ENCODE measurements at regions not wholly inside any gene's neighbourhood (a gene's known extent, or its start where the extent isn't known, plus 50 kb on each side); places are given as distances from the start of the nearest gene placed in this dataset.

GRCh38 chr10:29689001-29689400, 54.2 kb upstream of the SVIL start:
- Mint-ChIP-seq H3K27me3 (ENCODE audit: low read depth) (no peaks in the 10 kb centered on the region), H3K4me1 (peaks cover 63 to 66% of the 10 kb centered on the region in 2 experiments), H3K27ac (peak overlapping the region; percentile 41 to 99 (median 94); a peak in 5 of 7 replicates), H3K36me3 (ENCODE audit: insufficient read depth in 1 of 3, low read depth in 3 of 3) (peaks cover 4 to 19% (median 7%) of the 10 kb centered on the region in 3 experiments; a peak in 5 of 7 replicates), H3K4me3 (no peak overlapping the region), H3K9me3 (no peaks in the 10 kb centered on the region)
- Histone ChIP-seq H3K23ac (ENCODE audit: insufficient read length, low read depth, low read length) (no peak overlapping the region), H3K4me2 (ENCODE audit: insufficient read depth, insufficient read length, low read length) (no peak overlapping the region), H3K27ac (ENCODE audit: insufficient read length, low read depth, low read length) (no peak overlapping the region), H4K20me1 (ENCODE audit: control insufficient read depth, insufficient read depth, insufficient read length) (no peaks in the 10 kb centered on the region), H3K9me3 (ENCODE audit: control insufficient read depth, low read depth, low read length) (no peaks in the 10 kb centered on the region), H3K79me1 (ENCODE audit: insufficient read depth, low read depth, low read length, poor library complexity, severe bottlenecking) (no peaks in the 10 kb centered on the region), H4K91ac (ENCODE audit: insufficient read length, low read depth, low read length) (no peak overlapping the region), H3K23me2 (ENCODE audit: insufficient read length, low read depth, low read length, poor library complexity, severe bottlenecking) (no peaks in the 10 kb centered on the region), H3K79me2 (ENCODE audit: insufficient read depth, low read length) (no peaks in the 10 kb centered on the region), H2BK20ac (ENCODE audit: low read depth, low read length, poor library complexity, severe bottlenecking) (peak overlapping the region; percentile 6), H2BK120ac (ENCODE audit: low read depth, low read length, poor library complexity, severe bottlenecking) (no peak overlapping the region), H3K56ac (ENCODE audit: insufficient read length, low read depth, low read length) (no peak overlapping the region), H4K8ac (replicated peaks; ENCODE audit: insufficient read length, low read depth, low read length) (no peak overlapping the region), H3K18ac (ENCODE audit: insufficient read length, low read depth, low read length) (no peak overlapping the region), H3K27me3 (ENCODE audit: insufficient read depth, low read length) (no peaks in the 10 kb centered on the region), H3T11ph (ENCODE audit: low read length) (no peak overlapping the region), H2BK12ac (ENCODE audit: insufficient read length, low read depth, low read length) (no peak overlapping the region), H2AFZ (ENCODE audit: low read length) (no peak overlapping the region), H2BK5ac (ENCODE audit: insufficient read length, low read length) (no peak overlapping the region), H3K4ac (ENCODE audit: low read depth, low read length) (no peak overlapping the region), H3K14ac (ENCODE audit: insufficient read depth, low read length) (no peak overlapping the region), H2BK15ac (ENCODE audit: low read depth, low read length) (no peak overlapping the region), H4K5ac (ENCODE audit: insufficient read length, low read depth, low read length) (no peak overlapping the region), H2AK5ac (ENCODE audit: insufficient read length, low read length) (no peak overlapping the region), H3K9ac (ENCODE audit: extremely low read depth, insufficient read length, low read length) (no peak overlapping the region), H3K4me1 (ENCODE audit: insufficient read depth, low read length) (peaks cover 15% of the 10 kb centered on the region)
- no peak for TF ChIP-seq CTCF (conservative IDR thresholded peaks at IDR 0.05)
- no CpG with 5 or more reads among the region's 7 CpGs for WGBS (ENCODE audit: extremely low coverage, insufficient read length, low lambda C conversion rate)
- DNase-seq: no peak
